SU-DHL-6 (cell line): ENCODE measurements at regions not wholly inside any gene's neighbourhood (a gene's known extent, or its start where the extent isn't known, plus 50 kb on each side); places are given as distances from the start of the nearest gene placed in this dataset.

ENCODE experiments used
- H2AFZ ChIP-seq: fragments of 200-600 bp; sonication (generic); 2 replicates; pipeline ENCODE4 v1.6.1; 2014; ENCODE audit warnings: low read depth, mild to moderate bottlenecking, moderate library complexity, mixed read lengths, antibody characterized with exemption, low read length; ENCODE audit not compliant: severe bottlenecking
- H3F3A ChIP-seq: fragments of 200-600 bp; shearing (Covaris generic); 2 replicates; pipeline ENCODE4 v1.6.0; 2016; ENCODE audit warnings: antibody characterized with exemption, mild to moderate bottlenecking; ENCODE audit not compliant: insufficient read depth
- H3K27ac ChIP-seq: fragments of 200-600 bp; sonication (generic); 2 replicates; pipeline ENCODE4 v1.5.1; 2016; ENCODE audit warnings: low read depth, mild to moderate bottlenecking, low read length, moderate library complexity, mixed read lengths
- H3K27me3 ChIP-seq: fragments of 200-600 bp; sonication (generic), shearing (Covaris generic); 2 replicates; pipeline ENCODE4 v1.6.0; 2014; ENCODE audit warnings: mild to moderate bottlenecking, low read length
- H3K36me3 ChIP-seq: fragments of 200-600 bp; sonication (generic); 2 replicates; pipeline ENCODE4 v1.6.1; 2014; ENCODE audit warnings: mild to moderate bottlenecking, low read length, mixed read lengths
- H3K4me2 ChIP-seq: fragments of 300-600, 200-600 bp; shearing (Covaris generic), sonication (generic); 2 replicates; pipeline ENCODE4 v1.6.0; 2014; ENCODE audit warnings: low read length, low read depth, mild to moderate bottlenecking; ENCODE audit not compliant: poor library complexity, severe bottlenecking
- H3K4me3 ChIP-seq: fragments of 200-600 bp; sonication (generic); 2 replicates; pipeline ENCODE4 v1.5.1; 2014; ENCODE audit warnings: antibody characterized with exemption, low read length, mild to moderate bottlenecking, mixed read lengths; ENCODE audit not compliant: insufficient read depth, poor library complexity, severe bottlenecking
- H3K79me2 ChIP-seq: fragments of 200-600 bp; sonication (generic); 2 replicates; pipeline ENCODE4 v1.6.1; 2014; ENCODE audit warnings: mild to moderate bottlenecking, low read length, moderate library complexity; ENCODE audit not compliant: insufficient read depth
- H3K9ac ChIP-seq: fragments of 200-600 bp; sonication (generic); 2 replicates; pipeline ENCODE4 v1.7.0; 2014; ENCODE audit warnings: mild to moderate bottlenecking, low read length
- H3K9me2 ChIP-seq: fragments of 200-600 bp; sonication (generic); replicated peaks from 2 replicates; pipeline ENCODE4 v1.6.1; 2014; ENCODE audit warnings: low read length; ENCODE audit not compliant: insufficient read depth
- H3K9me3 ChIP-seq: fragments of 200-600 bp; sonication (generic); 2 replicates; pipeline ENCODE4 v1.6.1; 2014; ENCODE audit warnings: low read length, mixed read lengths; ENCODE audit not compliant: insufficient read depth
- H4K20me1 ChIP-seq: fragments of 200-600 bp; sonication (generic); 2 replicates; pipeline ENCODE4 v1.6.1; 2014; ENCODE audit warnings: low read depth, mild to moderate bottlenecking, antibody characterized with exemption, low read length, moderate library complexity, mixed read lengths
- EZH2phosphoT487 ChIP-seq: fragments of 200-600 bp; sonication (generic), shearing (Covaris generic); conservative IDR thresholded peaks from 2 replicates; pipeline ENCODE4 v1.6.1; 2018; ENCODE audit warnings: mild to moderate bottlenecking, antibody characterized with exemption, low read length, moderate library complexity, mixed read lengths
- TF ChIP-seq, protein P1 (sequence below): fragments of 200-600 bp; sonication (generic); IDR thresholded peaks from one replicate; pipeline ENCODE4 v1.5.1; 2017; ENCODE audit warnings: antibody characterized with exemption, mild to moderate bottlenecking, low read length, moderate library complexity; ENCODE audit not compliant: insufficient read depth, poor library complexity, severe bottlenecking

DNA sequence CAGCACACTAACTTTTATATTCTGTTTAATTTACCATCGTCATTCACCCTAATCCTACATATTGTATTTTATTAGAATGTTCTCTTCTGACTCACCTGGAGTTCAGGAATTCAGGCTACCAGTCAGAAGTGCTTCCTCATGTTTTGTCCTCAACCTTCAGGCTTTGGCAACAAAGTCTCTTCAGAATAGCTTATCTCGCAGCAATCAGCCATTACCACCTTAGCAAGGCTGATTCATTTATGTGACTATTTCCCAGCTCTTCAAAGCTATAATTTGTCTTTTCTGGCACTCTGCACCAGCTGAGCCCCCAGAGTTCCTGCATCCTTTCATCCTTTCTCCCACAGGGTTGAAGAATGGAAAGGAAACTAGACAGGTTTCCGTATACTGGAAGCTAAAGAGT is 365.5 kb upstream of the CDH18 start:
- Histone ChIP-seq H3K9me2 (no peaks in the 10 kb centered on the region), H3K4me3 (no peak overlapping the region), H3K9me3 (0 out of 2 replicates have a peak, but pooled peaks cover under 1% of the 10 kb centered on the region), H3K27me3 (no peaks in the 10 kb centered on the region), H4K20me1 (no peaks in the 10 kb centered on the region), H3K4me2 (no peak overlapping the region), H3F3A (no peaks in the 10 kb centered on the region), H2AFZ (peak overlapping the region; percentile 65), H3K79me2 (no peaks in the 10 kb centered on the region), H3K9ac (no peak overlapping the region), H3K27ac (no peak overlapping the region), H3K36me3 (no peaks in the 10 kb centered on the region)
- no peak for TF ChIP-seq EZH2phosphoT487
- TF ChIP-seq, protein P1, sequence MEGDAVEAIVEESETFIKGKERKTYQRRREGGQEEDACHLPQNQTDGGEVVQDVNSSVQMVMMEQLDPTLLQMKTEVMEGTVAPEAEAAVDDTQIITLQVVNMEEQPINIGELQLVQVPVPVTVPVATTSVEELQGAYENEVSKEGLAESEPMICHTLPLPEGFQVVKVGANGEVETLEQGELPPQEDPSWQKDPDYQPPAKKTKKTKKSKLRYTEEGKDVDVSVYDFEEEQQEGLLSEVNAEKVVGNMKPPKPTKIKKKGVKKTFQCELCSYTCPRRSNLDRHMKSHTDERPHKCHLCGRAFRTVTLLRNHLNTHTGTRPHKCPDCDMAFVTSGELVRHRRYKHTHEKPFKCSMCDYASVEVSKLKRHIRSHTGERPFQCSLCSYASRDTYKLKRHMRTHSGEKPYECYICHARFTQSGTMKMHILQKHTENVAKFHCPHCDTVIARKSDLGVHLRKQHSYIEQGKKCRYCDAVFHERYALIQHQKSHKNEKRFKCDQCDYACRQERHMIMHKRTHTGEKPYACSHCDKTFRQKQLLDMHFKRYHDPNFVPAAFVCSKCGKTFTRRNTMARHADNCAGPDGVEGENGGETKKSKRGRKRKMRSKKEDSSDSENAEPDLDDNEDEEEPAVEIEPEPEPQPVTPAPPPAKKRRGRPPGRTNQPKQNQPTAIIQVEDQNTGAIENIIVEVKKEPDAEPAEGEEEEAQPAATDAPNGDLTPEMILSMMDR = no peak

DNA sequence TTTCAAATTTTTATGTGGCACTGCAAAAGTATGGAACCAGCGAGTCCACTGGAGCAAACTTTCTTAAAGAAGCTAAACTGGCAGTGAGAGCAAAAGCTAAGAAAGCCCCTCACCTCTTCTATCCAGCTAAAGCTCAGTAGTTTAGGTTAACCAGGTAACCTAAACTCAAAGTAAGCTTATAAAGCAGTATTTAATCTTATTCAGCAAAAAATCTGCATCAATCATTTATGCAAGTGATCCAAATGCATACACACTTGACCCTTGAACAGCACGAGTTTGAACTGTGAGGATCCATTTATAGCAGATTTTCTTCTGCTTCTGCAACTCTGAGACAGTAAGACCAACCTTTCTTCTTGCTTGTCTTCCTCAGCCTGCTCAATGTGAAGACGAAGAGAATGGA is 363.8 kb upstream of the CDH18 start:
- H3K9me3 ChIP-seq = peaks cover 17% of the 10 kb centered on the region; the same call in 1 of the 2 replicates
- H3K27ac ChIP-seq = no peak overlapping the region
- H4K20me1 ChIP-seq = no peaks in the 10 kb centered on the region
- H2AFZ ChIP-seq = no peak overlapping the region
- H3K27me3 ChIP-seq = no peaks in the 10 kb centered on the region
- no peak for TF ChIP-seq EZH2phosphoT487
- TF ChIP-seq, protein P1 = no peak
- no peak overlapping the region for H3K4me3 ChIP-seq
- H3K9ac ChIP-seq = no peak overlapping the region
- H3K79me2 ChIP-seq = no peaks in the 10 kb centered on the region
- H3K36me3 ChIP-seq = no peaks in the 10 kb centered on the region
- no peaks in the 10 kb centered on the region for H3K9me2 ChIP-seq
- no peaks in the 10 kb centered on the region for H3F3A ChIP-seq
- H3K4me2 ChIP-seq = no peak overlapping the region

DNA sequence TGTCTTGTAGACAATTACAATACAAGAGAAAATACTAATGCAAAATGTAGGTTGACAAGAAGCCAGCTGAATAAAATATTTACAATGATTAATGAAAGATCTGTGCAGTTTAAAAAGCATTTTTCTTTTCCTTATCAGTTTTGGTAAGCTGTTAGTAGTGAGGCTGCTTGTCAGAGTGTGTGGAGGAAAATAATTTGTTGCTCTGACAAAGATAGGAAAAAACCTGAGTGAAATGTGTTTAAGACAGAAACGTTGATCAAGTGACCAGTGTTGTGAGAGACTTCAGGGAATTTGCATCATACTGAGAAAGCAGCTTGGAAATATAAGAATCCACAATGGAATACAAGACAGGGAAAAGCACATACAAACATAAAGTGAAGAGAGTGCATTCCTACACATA is 360.3 kb upstream of the CDH18 start:
- Histone ChIP-seq H3K27ac (no peak overlapping the region), H3K9ac (no peak overlapping the region), H2AFZ (no peak overlapping the region), H3F3A (no peaks in the 10 kb centered on the region), H3K4me3 (no peak overlapping the region), H3K9me3 (peaks cover 30% of the 10 kb centered on the region; the same call in 1 of the 2 replicates), H4K20me1 (no peaks in the 10 kb centered on the region), H3K36me3 (no peaks in the 10 kb centered on the region), H3K9me2 (no peaks in the 10 kb centered on the region), H3K79me2 (no peaks in the 10 kb centered on the region), H3K4me2 (no peak overlapping the region), H3K27me3 (no peaks in the 10 kb centered on the region)
- no peak for TF ChIP-seq EZH2phosphoT487
- TF ChIP-seq, protein P1 = no peak
